Activated T-cell treated with anti-CD3 and anti-CD28 coated beads, Interleukin-2, amount 50 U/mL, for 24 hours (primary cell): ENCODE measurements at regions not wholly inside any gene's neighbourhood (a gene's known extent, or its start where the extent isn't known, plus 50 kb on each side); places are given as distances from the start of the nearest gene placed in this dataset.

Source experiments
- DNase-seq: peaks from one replicate; pipeline ENCODE4 v3.0.0-alpha.2; 2020
- H3K27ac Mint-ChIP-seq: 2 replicates; pipeline ENCODE4 v1.8.0; 2020; ENCODE audit warnings: mild to moderate bottlenecking, mixed read lengths
- H3K27me3 Mint-ChIP-seq: 2 replicates; pipeline ENCODE4 v1.8.0; 2020; ENCODE audit warnings: mixed read lengths
- H3K36me3 Mint-ChIP-seq: 2 replicates; pipeline ENCODE4 v1.8.0; 2020; ENCODE audit warnings: low read depth, mixed read lengths
- H3K4me1 Mint-ChIP-seq: 2 replicates; pipeline ENCODE4 v1.8.0; 2020; ENCODE audit warnings: low read depth, mixed read lengths
- H3K4me3 Mint-ChIP-seq: 2 replicates; pipeline ENCODE4 v1.8.0; 2020; ENCODE audit warnings: mild to moderate bottlenecking, moderate library complexity, mixed read lengths
- H3K9me3 Mint-ChIP-seq: 2 replicates; pipeline ENCODE4 v1.8.0; 2020; ENCODE audit warnings: mixed read lengths

DNA sequence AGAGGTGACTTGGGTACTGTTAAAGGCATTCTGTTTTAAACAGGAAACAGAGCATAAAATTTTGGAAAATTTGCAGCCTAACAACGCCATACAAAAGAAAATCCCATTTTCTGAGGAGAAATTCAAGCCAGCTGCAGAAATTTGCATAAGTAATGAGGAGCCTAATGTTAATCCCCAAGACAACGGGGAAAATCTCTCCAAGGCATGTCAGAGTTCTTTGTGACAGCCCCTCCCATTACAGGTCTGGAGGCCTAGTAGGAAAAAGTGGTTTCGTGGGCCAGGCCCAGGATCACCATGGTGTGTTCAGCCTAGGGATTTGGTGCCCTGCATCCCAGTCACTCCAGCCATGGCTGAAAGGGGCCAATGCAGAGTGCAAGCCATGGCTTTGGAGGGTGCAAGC, 1333.1 kb upstream of the TENM4 start:
- no peaks in the 10 kb centered on the region for H3K27me3 Mint-ChIP-seq
- no peak for DNase-seq
- H3K4me1 Mint-ChIP-seq = no peaks in the 10 kb centered on the region
- no peak overlapping the region for H3K27ac Mint-ChIP-seq
- no peak overlapping the region for H3K4me3 Mint-ChIP-seq
- no peaks in the 10 kb centered on the region for H3K36me3 Mint-ChIP-seq
- H3K9me3 Mint-ChIP-seq = peaks cover 14% of the 10 kb centered on the region

DNA sequence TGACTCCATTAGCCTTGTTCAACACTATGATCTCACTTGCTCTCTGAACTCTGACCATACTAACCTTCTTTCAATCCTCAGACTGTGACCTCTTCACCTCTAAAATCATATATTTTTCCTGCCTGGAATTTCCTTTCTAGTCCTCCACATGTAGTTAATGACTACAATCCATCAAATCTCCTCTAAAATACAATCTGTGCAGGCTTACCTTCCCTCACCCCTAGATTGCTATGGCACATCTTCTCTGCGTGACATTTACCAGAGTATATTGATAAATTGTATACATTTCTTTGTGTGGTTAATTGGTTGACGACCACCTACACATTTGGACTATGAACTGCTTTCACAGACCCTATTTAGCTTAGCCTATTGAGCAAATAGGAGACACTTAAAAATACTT, 1330.2 kb upstream of the TENM4 start:
- H3K36me3 Mint-ChIP-seq = no peaks in the 10 kb centered on the region
- no peaks in the 10 kb centered on the region for H3K4me1 Mint-ChIP-seq
- no peak overlapping the region for H3K4me3 Mint-ChIP-seq
- no peak overlapping the region for H3K27ac Mint-ChIP-seq
- H3K9me3 Mint-ChIP-seq = peaks cover 13% of the 10 kb centered on the region
- no peak for DNase-seq
- no peaks in the 10 kb centered on the region for H3K27me3 Mint-ChIP-seq

DNA sequence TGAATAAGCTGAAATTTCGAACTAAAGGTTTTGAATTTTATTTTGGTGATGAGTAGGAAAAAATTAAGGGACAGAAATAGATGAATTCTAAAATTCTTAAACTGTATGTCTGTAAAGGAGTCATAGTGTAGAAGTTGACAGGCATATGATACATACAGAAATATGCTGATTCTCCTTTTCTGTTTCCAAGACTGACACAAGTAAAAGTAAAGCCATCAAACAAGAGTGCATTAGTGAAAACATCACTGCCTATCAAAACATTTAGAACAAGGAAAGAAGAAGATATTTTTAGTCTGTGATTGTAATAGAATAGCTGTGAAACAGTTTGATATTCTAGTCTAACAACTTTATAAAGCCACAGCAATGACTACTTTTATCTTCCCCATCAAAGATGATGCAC, 1318.0 kb upstream of the TENM4 start:
- no peak for DNase-seq
- Mint-ChIP-seq H3K27me3 (no peaks in the 10 kb centered on the region), H3K27ac (no peak overlapping the region), H3K36me3 (no peaks in the 10 kb centered on the region), H3K9me3 (peaks cover 13% of the 10 kb centered on the region), H3K4me3 (no peak overlapping the region), H3K4me1 (no peaks in the 10 kb centered on the region)

DNA sequence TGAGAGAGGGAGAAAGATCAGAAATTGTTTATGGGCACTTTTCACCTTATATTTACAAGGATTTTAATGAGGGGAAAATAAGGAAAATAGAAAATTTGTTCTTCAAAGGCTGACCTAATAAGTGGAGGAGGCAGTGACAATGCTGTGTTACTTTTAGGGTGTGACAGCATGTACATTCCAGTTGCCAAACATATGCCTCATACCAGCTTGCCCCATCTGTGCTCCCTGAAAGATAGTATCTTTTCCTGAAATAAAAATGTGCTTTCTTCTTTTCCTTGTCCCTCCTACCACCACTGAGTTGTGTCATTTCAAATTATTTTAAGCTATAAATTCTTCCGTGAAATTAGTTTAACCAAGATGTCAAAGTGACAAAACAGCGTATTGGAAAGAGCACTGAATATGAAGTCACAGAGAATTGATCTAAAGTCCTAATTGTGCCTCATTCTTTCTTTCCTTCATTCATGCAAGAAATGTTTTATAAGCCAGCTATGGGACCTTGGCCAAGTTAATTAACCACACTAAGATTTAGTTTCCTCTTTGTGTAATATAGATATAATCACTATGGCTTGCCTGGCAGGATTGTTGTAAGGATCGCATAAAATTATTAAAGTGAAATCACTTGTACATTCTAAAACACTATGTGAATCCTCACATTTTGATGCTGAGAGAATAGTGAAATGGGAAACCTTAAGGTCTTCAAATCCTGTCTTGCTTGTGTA, 1307.5 kb upstream of the TENM4 start:
- H3K27me3 Mint-ChIP-seq = no peaks in the 10 kb centered on the region
- H3K36me3 Mint-ChIP-seq = no peaks in the 10 kb centered on the region
- H3K4me1 Mint-ChIP-seq = no peaks in the 10 kb centered on the region
- peaks cover 14% of the 10 kb centered on the region for H3K9me3 Mint-ChIP-seq
- DNase-seq = no peak
- no peak overlapping the region for H3K27ac Mint-ChIP-seq
- H3K4me3 Mint-ChIP-seq = no peak overlapping the region

DNA sequence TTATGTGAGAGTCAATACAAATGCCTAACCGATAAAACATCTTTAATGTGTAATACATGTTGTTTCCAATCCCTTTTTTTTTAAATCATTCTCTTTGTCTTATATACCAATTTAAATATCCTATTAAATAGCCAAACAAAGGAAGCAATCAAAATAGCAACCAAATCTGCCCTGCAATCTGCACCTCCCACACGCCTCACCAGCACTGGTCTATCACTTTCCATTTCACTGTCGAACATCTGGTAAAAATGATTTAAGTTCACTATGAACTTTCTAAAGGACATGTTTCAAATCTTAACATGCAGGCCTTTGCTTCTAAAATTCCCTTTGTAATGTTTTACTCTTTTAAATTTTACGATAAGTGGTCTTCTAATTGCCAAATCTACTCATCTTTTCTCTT, 1305.5 kb upstream of the TENM4 start:
- Mint-ChIP-seq H3K4me3 (no peak overlapping the region), H3K27ac (no peak overlapping the region), H3K36me3 (no peaks in the 10 kb centered on the region), H3K4me1 (no peaks in the 10 kb centered on the region), H3K9me3 (peaks cover 18% of the 10 kb centered on the region), H3K27me3 (no peaks in the 10 kb centered on the region)
- DNase-seq = no peak

DNA sequence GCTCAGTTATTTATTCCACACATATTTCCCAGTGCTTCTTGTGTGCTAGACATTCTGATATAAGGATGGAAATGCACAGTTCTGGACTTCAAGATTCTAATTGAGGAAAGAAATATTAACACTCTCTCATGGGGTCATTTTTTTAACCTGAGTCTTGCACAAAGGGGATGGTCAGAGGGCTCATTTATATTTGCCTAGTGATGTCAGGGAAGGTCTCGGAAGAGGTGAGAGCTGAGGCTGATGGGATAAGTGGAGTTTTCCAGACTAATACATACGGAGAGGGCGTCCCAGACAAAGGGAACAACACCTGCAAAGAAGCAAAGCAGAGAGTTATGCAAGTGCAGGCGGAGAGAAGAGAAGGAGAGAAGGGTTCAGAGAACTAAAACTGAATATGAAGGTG, 1304.6 kb upstream of the TENM4 start:
- Mint-ChIP-seq H3K4me1 (no peaks in the 10 kb centered on the region), H3K27ac (no peak overlapping the region), H3K4me3 (no peak overlapping the region), H3K36me3 (no peaks in the 10 kb centered on the region), H3K27me3 (no peaks in the 10 kb centered on the region), H3K9me3 (peaks cover 18% of the 10 kb centered on the region)
- no peak for DNase-seq

DNA sequence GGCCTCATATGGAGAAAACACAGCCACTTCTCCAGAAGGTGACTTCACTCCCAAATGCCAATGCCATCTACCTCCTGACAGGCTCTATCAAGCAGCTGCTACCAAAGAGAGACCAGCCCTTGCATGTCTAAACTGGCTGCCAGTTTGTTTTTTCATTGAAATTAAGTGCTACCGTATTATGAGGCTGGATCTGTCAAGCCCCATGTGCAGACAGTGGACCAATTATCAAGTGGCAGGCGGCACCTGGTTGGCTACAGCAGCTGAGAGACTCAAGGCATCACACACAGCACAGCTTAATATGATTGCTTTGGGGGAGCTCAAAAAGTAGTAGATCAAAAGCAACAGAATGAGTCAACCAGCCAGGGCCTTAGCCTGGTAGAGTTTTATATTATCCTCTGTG, 1293.0 kb upstream of the TENM4 start:
- no peaks in the 10 kb centered on the region for H3K27me3 Mint-ChIP-seq
- no peaks in the 10 kb centered on the region for H3K36me3 Mint-ChIP-seq
- no peak overlapping the region for H3K4me3 Mint-ChIP-seq
- peaks cover 12% of the 10 kb centered on the region for H3K9me3 Mint-ChIP-seq
- no peak overlapping the region for H3K27ac Mint-ChIP-seq
- no peak for DNase-seq
- H3K4me1 Mint-ChIP-seq = no peaks in the 10 kb centered on the region

DNA sequence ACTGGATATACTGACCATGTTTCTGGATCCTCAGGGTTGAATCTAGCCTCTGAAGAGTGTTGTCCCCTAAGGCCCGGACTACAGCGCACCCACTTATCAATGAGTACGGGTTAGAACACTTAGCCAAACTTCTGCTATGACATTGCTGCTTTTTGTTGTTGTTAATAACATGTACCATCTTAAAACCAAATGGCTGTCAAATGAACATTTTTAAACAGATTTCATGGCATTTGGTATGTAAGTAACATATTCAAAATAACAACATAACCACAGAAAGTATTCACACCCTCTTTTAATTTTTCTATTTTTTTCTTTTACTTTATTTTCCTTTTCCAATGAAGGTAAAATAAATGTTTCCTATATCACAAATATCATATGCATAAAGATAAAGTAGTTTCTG, 1292.5 kb upstream of the TENM4 start:
- Mint-ChIP-seq H3K9me3 (peaks cover 11% of the 10 kb centered on the region), H3K27ac (no peak overlapping the region), H3K4me3 (no peak overlapping the region), H3K36me3 (no peaks in the 10 kb centered on the region), H3K4me1 (no peaks in the 10 kb centered on the region), H3K27me3 (no peaks in the 10 kb centered on the region)
- no peak for DNase-seq

DNA sequence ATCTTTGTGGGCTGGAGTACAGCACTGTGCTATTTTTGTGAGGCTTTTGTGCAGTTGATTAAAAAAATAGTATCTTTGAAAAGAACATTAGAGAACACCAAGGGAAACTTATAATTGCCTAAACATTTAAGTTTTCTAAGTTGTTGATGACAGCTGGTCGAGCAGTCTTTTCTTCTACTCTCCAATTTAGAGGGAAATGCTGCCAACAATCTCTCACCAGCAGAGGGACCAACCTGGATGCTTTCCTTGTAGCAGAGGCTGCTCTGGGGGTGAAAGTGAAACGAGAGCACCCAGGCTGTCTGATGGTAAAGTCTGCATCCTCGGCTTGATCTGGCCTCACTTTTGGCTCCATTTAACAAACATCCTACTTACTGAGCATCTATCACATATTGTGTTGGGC, 1286.5 kb upstream of the TENM4 start:
- DNase-seq = no peak
- H3K36me3 Mint-ChIP-seq = no peaks in the 10 kb centered on the region
- H3K4me3 Mint-ChIP-seq = no peak overlapping the region
- no peaks in the 10 kb centered on the region for H3K27me3 Mint-ChIP-seq
- H3K4me1 Mint-ChIP-seq = no peaks in the 10 kb centered on the region
- peaks cover 10% of the 10 kb centered on the region for H3K9me3 Mint-ChIP-seq
- no peak overlapping the region for H3K27ac Mint-ChIP-seq

DNA sequence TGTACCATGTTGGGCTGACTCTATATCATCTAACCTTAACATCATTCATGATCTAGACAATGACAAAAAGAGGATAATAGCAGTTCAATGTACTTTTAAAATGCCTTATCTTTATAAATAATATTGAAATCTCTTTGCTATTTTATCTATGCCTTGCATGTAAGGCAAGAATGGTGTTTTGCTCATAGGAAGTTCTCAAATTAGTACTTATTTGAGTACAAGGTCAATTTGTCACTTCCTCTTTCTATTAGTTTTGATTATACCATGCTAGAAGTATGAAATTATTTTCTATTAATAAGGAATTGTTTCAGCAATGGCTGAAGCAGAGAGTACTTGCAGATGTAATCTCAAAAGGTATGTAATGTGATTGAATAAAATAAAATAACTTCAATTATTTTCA, 1285.4 kb upstream of the TENM4 start:
- H3K27me3 Mint-ChIP-seq = no peaks in the 10 kb centered on the region
- H3K9me3 Mint-ChIP-seq = peaks cover 10% of the 10 kb centered on the region
- no peak overlapping the region for H3K4me3 Mint-ChIP-seq
- DNase-seq = no peak
- no peak overlapping the region for H3K27ac Mint-ChIP-seq
- H3K36me3 Mint-ChIP-seq = no peaks in the 10 kb centered on the region
- H3K4me1 Mint-ChIP-seq = no peaks in the 10 kb centered on the region

DNA sequence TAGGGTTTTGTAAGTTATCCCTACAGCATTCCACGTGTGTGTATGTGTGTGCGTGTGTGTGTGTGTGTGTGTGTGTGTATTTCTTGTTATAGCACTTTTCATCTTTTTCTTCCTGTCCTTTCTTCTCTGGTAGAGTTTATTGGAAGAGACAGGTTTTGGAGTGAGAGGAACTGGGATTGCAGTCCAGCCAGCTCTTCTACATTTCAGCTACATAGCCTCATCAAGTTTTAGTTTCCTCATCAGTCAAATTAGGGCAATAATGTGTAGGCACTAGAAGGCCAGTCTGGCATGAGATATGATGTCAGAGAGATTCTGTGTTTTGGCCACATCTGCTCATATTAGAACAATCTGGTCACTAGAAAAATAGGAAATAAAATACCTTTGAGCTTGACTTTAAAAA, 1283.5 kb upstream of the TENM4 start:
- H3K9me3 Mint-ChIP-seq = peaks cover 10% of the 10 kb centered on the region
- H3K27me3 Mint-ChIP-seq = no peaks in the 10 kb centered on the region
- no peak overlapping the region for H3K27ac Mint-ChIP-seq
- H3K4me1 Mint-ChIP-seq = no peaks in the 10 kb centered on the region
- no peaks in the 10 kb centered on the region for H3K36me3 Mint-ChIP-seq
- H3K4me3 Mint-ChIP-seq = no peak overlapping the region
- DNase-seq = no peak

DNA sequence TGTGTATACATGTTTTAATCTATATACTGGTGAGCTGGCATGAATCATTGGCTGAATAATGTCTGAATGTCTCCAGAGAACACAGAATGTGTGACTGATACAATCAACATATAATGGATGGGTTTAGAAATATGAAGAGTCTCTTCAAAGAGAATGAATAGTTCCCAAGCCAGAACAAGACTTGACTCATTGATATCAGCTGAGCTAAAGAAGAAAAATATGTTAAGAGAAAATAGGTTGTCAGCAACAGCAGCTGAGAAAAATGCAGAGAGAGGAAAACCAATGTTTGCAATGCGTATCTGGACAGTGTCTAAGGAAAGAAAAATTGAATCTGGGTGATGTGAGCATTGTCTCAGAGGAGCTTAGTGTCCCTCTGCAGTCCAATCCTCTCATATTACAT, 1281.8 kb upstream of the TENM4 start:
- Mint-ChIP-seq H3K9me3 (peaks cover 14% of the 10 kb centered on the region), H3K27ac (no peak overlapping the region), H3K4me3 (no peak overlapping the region), H3K27me3 (no peaks in the 10 kb centered on the region), H3K4me1 (no peaks in the 10 kb centered on the region), H3K36me3 (no peaks in the 10 kb centered on the region)
- no peak for DNase-seq

DNA sequence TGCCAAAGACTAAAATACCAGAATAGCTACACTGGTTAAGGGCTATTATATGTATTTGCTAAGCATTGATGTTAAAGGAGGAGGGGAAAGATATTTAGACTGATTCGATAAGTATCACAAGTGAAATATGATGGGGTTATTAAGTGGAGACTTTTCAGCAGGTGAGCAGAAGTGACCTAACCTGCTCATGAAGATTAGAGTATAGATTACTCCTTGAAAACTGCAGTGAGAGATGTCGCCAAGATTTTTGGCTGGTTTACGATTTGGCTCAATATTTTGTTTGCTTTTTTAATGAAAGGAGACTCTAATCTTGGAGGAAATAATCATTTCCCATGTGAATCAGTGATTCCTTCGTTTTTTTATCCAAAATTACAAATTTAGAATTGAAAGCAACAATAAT, 1279.5 kb upstream of the TENM4 start:
- peaks cover 12% of the 10 kb centered on the region for H3K9me3 Mint-ChIP-seq
- H3K4me1 Mint-ChIP-seq = no peaks in the 10 kb centered on the region
- no peaks in the 10 kb centered on the region for H3K36me3 Mint-ChIP-seq
- H3K27ac Mint-ChIP-seq = no peak overlapping the region
- H3K4me3 Mint-ChIP-seq = no peak overlapping the region
- H3K27me3 Mint-ChIP-seq = no peaks in the 10 kb centered on the region
- DNase-seq = no peak

DNA sequence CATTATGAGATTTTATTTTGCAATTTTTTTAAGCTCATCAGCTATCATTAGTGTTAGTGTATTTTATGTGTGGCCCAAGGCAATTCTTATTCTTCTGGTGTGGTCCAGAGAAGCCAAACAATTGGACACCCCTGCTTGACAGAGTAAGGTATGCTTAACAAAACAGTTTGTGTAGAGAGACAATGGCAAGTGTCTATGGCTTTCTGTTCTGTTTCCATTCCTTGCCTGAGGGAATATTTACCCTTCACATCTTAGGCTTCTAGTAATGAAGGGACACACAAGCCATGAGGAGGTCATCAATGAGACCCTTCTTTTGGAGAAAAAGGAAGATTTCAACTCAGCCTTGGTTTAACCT, 1278.4 kb upstream of the TENM4 start:
- Mint-ChIP-seq H3K36me3 (no peaks in the 10 kb centered on the region), H3K9me3 (peaks cover 12% of the 10 kb centered on the region), H3K4me1 (no peaks in the 10 kb centered on the region), H3K4me3 (no peak overlapping the region), H3K27ac (no peak overlapping the region), H3K27me3 (no peaks in the 10 kb centered on the region)
- DNase-seq = no peak

DNA sequence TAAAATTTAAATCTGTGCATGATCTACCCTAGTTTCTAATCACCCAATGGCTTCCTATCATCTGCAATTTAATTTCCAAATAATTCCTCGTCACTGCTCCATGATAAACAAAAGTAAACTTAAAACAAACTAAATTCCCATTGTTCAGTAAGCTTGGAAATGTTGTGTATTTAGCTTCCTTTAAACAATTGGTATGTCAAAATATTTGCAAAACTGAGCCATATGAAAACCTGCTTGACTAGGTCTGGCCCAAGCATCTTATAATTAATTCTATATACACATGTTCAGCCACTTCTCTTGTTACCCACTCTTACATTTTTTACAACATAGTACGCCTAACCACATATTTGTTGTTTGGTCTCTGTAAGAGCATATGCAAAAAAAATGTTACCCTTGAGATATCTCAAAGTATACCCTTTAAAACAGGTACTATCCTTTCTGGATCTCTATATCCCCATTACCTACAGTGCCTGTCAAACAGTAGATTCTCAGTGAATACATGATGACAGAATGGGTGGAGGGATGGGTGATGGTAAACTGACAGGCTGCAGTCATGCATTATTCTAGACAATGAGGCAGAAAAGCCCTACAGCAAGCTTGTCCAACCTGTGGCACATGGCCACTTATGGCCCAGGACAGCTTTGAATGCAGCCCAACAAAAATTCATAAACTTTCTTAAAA, 1277.9 kb upstream of the TENM4 start:
- H3K4me3 Mint-ChIP-seq = no peak overlapping the region

DNA sequence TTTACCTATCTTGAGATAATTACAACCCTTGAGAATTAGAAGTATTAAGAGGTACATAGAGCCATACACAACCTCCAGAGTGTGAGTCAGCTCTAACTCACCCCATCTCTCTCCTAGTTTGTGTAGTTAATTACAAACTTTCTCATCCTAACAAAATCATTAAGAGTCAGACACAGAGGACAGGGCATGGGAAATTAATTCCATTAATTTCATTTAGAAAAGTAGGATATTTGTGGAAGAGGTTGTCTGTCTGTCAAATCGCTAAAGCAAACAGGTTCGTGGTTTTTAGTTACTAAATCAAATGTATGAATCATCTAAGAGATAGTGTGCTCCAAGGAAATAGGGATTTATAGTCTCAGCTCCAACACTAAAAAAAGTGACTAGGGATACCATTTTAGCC, 1261.4 kb upstream of the TENM4 start:
- Mint-ChIP-seq H3K27ac (no peak overlapping the region), H3K36me3 (no peaks in the 10 kb centered on the region), H3K4me3 (no peak overlapping the region), H3K9me3 (peaks cover 16% of the 10 kb centered on the region), H3K27me3 (no peaks in the 10 kb centered on the region), H3K4me1 (no peaks in the 10 kb centered on the region)
- no peak for DNase-seq

More for the DNA sequence above, 1277.9 kb upstream of the TENM4 start:
- H3K4me1 Mint-ChIP-seq = no peaks in the 10 kb centered on the region
- peaks cover 13% of the 10 kb centered on the region for H3K9me3 Mint-ChIP-seq
- no peak overlapping the region for H3K27ac Mint-ChIP-seq
- no peak for DNase-seq
- no peaks in the 10 kb centered on the region for H3K27me3 Mint-ChIP-seq
- H3K36me3 Mint-ChIP-seq = no peaks in the 10 kb centered on the region
